ENCODE measurements at regions not wholly inside any gene's neighbourhood (a gene's known extent, or its start where the extent isn't known, plus 50 kb on each side); places are given as distances from the start of the nearest gene placed in this dataset.

- no peaks in the 10 kb centered on the region for H3K9me3 ChIP-seq (ENCODE audit: low read depth, low read length, poor library complexity, severe bottlenecking)
- DNase-seq (ENCODE audit: low spot score): no peak
- ChIA-PET CTCF (no interaction called here), POLR2A (ENCODE audit: low non-redundant PET) (no interaction called here)
- no peak for TF ChIP-seq CTCF (conservative IDR thresholded peaks at IDR 0.05; ENCODE audit: low read depth, low read length)
- TF ChIP-seq EZH2 (IDR thresholded peaks at IDR 0.05; ENCODE audit: borderline replicate concordance, low read depth, low read length, poor library complexity, severe bottlenecking): no peak
- no peak overlapping the region for H3K4me3 ChIP-seq (ENCODE audit: low read depth, low read length, poor library complexity, severe bottlenecking)
- no TSS peak for BruUV-seq (replicated peaks)
- H3K27ac ChIP-seq (ENCODE audit: low read depth, low read length, poor library complexity, severe bottlenecking): no peak overlapping the region
- intact Hi-C loops (cut with micrococcal nuclease; ENCODE audit: unreplicated experiment): no loop called here
- no peaks in the 10 kb centered on the region for H3K36me3 ChIP-seq (ENCODE audit: insufficient read depth, low read length, poor library complexity, severe bottlenecking)
- no peaks in the 10 kb centered on the region for H3K4me1 ChIP-seq (ENCODE audit: insufficient read depth, low read length, poor library complexity, severe bottlenecking)
- no peaks in the 10 kb centered on the region for H3K27me3 ChIP-seq (replicated peaks; ENCODE audit: insufficient read depth, low read depth, low read length, poor library complexity)
These were observed 53.1 kb upstream of the CFAP161 start for GRCh38 chr15:81080996-81081395.

GRCh38 chr15:81083201-81083600 lies 50.9 kb upstream of the CFAP161 start:
- POLR2A ChIA-PET (ENCODE audit: low non-redundant PET): no interaction called here
- H3K4me1 ChIP-seq (ENCODE audit: insufficient read depth, low read length, poor library complexity, severe bottlenecking): no peaks in the 10 kb centered on the region
- DNase-seq (ENCODE audit: low spot score): no peak
- no peak overlapping the region for H3K27ac ChIP-seq (ENCODE audit: low read depth, low read length, poor library complexity, severe bottlenecking)
- TF ChIP-seq EZH2 (IDR thresholded peaks at IDR 0.05; ENCODE audit: borderline replicate concordance, low read depth, low read length, poor library complexity, severe bottlenecking) (no peak), CTCF (conservative IDR thresholded peaks at IDR 0.05; ENCODE audit: low read depth, low read length) (no peak)
- no peak overlapping the region for H3K4me3 ChIP-seq (ENCODE audit: low read depth, low read length, poor library complexity, severe bottlenecking)
- H3K27me3 ChIP-seq (replicated peaks; ENCODE audit: insufficient read depth, low read depth, low read length, poor library complexity): no peaks in the 10 kb centered on the region
- CTCF ChIA-PET: no interaction called here
- BruUV-seq (replicated peaks): no TSS peak
- intact Hi-C loops (cut with micrococcal nuclease; ENCODE audit: unreplicated experiment): no loop called here
- H3K9me3 ChIP-seq (ENCODE audit: low read depth, low read length, poor library complexity, severe bottlenecking): no peaks in the 10 kb centered on the region
- H3K36me3 ChIP-seq (ENCODE audit: insufficient read depth, low read length, poor library complexity, severe bottlenecking): no peaks in the 10 kb centered on the region
